GM21619 (cell line): ENCODE measurements at regions not wholly inside any gene's neighbourhood (a gene's known extent, or its start where the extent isn't known, plus 50 kb on each side); places are given as distances from the start of the nearest gene placed in this dataset.

Experiments used
- ATAC-seq: cut with Tn5 transposase; IDR thresholded peaks from one replicate; pipeline ENCODE4 v1.9.1; 2021; ENCODE audit not compliant: unreplicated experiment

GRCh38 chr16:86924537-86924936 is 346.2 kb downstream of the FOXL1 start:
- ATAC-seq, result no peak

- ATAC-seq, result no peak
Measured at GRCh38 chr16:86925067-86925791, 346.9 kb downstream of the FOXL1 start.

GRCh38 chr16:86926181-86927094 is 348.1 kb downstream of the FOXL1 start:
- no peak for ATAC-seq

GRCh38 chr16:86927699-86928098 is 349.4 kb downstream of the FOXL1 start:
- ATAC-seq, result no peak

GRCh38 chr16:86928523-86929011 is 350.2 kb downstream of the FOXL1 start:
- no peak for ATAC-seq

GRCh38 chr16:86929057-86929871 is 350.9 kb downstream of the FOXL1 start:
- no peak for ATAC-seq

- ATAC-seq, result no peak
Measured at GRCh38 chr16:86930001-86930400, 351.7 kb downstream of the FOXL1 start.

- ATAC-seq, result no peak
Measured at GRCh38 chr16:86930663-86931373, 352.5 kb downstream of the FOXL1 start.

- no peak for ATAC-seq
Measured at GRCh38 chr16:86931410-86931941, 353.1 kb downstream of the FOXL1 start.

- no peak for ATAC-seq
Measured at GRCh38 chr16:86932130-86932982, 354.0 kb downstream of the FOXL1 start.

GRCh38 chr16:86934581-86935375 is 356.4 kb downstream of the FOXL1 start:
- ATAC-seq, result no peak

GRCh38 chr16:86939609-86940008 is 361.3 kb downstream of the FOXL1 start:
- ATAC-seq, result no peak

- ATAC-seq, result no peak
Measured at GRCh38 chr16:86941731-86942130, 363.4 kb downstream of the FOXL1 start.

- no peak for ATAC-seq
Measured at GRCh38 chr16:86942151-86943051, 364.1 kb downstream of the FOXL1 start.

- no peak for ATAC-seq
Measured at GRCh38 chr16:86945166-86945900, 367.0 kb downstream of the FOXL1 start.

- no peak for ATAC-seq
Measured at GRCh38 chr16:86946396-86946795, 368.0 kb downstream of the FOXL1 start.

GRCh38 chr16:86946981-86947380 is 368.6 kb downstream of the FOXL1 start:
- ATAC-seq, result no peak
